GM18505 (cell line): ENCODE measurements at regions not wholly inside any gene's neighbourhood (a gene's known extent, or its start where the extent isn't known, plus 50 kb on each side); places are given as distances from the start of the nearest gene placed in this dataset.
"Not testable (repeated sequence)": the region's sequence is repeated elsewhere in the genome, so short reads cannot be mapped to it uniquely, and the experiment has no call there.

Experiments
- ATAC-seq: cut with Tn5 transposase; IDR thresholded peaks from one replicate; pipeline ENCODE4 v1.9.1; 2021; ENCODE audit not compliant: unreplicated experiment
- POLR2A ChIP-seq: IDR thresholded peaks from 4 replicates; pipeline ENCODE4 v1.6.1; 2011; ENCODE audit warnings: borderline replicate concordance; ENCODE audit not compliant: insufficient read depth, insufficient read length; ENCODE audit errors: extremely low read depth

DNA sequence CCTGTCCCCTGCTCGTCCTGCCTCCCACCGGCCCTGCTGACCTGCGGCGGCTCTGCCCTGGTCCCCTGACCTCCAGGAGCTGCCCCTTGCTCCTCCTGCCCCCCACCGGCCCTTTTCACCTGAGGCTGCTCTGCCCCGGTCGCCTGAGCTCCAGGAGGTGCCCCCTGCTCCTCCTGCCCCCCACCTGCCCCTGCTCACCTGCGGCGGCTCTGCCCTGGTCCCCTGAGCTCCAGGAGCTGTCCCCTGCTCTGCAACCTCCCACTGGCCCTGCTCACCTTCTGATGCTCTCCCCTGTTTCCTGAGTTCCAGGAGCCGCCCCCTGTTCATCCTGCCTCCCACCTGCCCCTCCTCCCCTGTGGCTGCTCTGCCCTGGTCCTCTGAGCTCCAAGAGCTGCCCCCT is 101.3 kb downstream of the TMEM121 start:
- ATAC-seq: no peak
- TF ChIP-seq POLR2A: no peak

DNA sequence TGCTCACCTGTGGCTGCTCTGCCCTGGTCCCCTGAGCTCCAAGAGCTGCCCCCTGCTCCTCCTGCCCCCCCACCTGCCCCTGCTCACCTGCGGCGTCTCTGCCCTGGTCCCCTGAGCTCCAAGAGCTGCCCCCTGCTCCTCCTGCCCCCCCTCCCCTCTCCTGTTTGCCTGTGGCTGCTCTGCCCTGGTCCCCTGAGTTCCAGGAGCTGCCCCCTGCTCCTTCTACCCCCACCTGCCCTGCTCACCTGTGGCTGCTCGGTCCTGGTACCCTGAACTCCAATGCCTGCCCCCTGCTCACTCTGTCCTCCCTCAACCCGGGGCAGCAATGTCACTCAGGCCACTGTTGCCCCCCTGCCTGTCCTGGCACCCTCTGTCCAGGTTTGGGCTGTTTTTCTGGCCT is 101.7 kb downstream of the TMEM121 start:
- not testable (repeated sequence) for ATAC-seq

DNA sequence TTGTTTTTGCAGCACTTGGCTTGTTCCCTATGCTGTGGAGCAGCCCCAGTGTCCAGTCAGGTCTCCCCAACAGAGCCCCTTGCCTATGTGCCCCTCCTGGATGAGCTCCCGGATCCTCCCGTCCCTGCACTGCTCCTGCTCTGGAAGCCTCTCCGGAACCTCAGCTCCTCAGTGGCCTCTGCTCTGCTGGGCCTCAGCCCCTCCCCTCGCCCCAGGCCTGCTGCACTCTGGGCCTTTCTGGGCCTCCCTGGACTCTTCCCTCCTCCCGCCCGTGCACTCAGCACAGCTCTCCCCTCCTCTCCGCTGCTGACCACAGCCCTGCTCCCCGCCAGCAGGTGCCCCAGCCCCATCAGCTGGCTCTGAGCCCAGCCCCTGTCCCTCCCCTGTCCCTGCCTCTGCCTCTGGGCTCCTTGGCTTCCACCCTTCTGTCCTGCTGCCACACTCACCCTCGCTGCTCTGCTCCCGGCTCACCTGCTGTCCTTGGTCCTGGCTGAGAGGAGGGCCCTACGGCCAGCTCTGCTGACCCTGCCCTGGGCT is 102.2 kb downstream of the TMEM121 start:
- not testable (repeated sequence) for ATAC-seq

DNA sequence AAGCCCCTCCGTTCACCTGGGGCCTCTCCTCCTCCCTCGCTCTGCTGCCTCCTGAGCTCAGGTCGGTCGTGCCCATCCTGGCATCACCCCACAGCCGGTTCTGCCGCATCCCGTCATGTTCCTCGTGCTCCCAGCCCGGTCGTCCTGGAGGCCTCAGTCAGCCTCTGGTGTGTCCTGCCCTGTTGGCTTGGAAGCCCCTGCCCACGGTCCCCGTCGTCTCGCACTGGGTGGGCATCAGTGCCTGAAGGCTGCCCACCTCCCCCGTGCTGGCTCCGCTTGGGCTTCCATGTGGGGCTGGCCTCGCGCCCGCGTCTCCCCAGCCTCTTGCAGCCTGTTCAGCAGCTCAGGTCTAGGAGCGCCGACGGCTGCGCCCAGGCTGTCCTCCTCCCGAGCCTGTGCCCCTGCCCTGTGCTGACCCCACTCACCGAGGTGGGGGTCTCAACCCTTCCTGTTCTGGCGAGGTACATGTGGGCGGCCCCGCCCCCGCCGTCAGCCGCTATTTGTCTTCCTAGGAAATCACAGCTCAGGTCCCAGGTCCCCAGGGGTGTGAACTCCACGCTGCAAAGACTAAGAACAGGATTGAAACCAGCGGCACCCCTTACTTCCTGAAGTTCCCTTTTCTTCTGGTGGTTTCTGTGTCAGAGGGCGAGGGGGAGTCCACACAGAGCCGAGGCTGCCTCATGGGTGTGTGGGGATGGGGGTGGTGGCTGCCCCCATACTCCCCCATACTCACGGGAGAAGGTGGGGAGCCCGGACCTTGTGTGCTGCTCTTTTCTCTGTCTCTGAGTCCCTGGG is 102.9 kb downstream of the TMEM121 start:
- ATAC-seq: not testable (repeated sequence)

DNA sequence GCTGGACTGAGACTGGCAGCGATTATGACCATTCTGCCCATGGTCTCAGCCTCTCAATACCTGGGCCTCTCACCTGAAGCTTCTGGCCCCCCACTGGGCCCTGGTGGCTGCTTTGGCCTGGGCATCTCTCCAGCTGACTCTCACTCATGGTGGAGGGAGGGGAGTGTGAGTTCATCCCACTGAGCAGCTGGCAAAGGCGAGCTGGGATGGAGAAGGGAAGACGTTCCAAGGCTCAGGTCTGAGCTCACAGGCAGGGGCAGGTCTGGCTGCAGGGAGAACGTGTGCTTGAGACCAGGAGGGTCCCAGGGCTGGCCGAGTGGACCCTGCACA is 103.5 kb downstream of the TMEM121 start:
- no peak for ATAC-seq

DNA sequence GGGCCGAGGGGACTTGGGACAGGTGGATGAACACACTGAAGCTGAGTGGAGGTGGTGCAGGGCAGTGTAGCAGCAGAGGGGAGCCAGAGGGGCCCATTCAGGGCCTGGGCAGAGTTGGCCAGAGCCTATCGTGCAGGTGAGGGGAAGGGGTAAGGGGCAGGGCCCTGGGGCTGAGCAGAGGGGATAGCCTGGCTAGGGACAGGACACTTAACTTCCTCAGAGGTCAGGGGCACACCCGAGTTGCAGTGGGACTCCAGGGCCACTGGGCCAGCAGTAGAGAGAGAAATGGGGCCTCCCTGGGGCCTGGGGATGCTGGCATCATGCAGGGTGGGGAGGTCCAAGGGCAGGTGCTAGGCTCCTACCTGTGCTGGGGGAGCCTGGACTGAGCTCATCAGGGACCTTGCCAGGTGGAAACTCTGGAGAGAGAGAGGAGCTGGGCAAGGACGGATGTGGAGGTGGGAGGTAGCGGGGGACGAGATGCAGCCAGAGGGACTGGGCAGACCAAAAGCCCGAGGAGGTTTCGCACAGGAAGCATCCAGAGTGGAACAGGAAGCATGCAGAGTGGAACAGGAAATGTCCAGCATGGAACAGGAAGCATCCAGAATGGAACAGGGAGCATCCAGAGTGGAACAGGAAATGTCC is 104.0 kb downstream of the TMEM121 start:
- ATAC-seq: not testable (repeated sequence)

More for the DNA sequence above, 103.5 kb downstream of the TMEM121 start:
- TF ChIP-seq POLR2A: no peak

DNA sequence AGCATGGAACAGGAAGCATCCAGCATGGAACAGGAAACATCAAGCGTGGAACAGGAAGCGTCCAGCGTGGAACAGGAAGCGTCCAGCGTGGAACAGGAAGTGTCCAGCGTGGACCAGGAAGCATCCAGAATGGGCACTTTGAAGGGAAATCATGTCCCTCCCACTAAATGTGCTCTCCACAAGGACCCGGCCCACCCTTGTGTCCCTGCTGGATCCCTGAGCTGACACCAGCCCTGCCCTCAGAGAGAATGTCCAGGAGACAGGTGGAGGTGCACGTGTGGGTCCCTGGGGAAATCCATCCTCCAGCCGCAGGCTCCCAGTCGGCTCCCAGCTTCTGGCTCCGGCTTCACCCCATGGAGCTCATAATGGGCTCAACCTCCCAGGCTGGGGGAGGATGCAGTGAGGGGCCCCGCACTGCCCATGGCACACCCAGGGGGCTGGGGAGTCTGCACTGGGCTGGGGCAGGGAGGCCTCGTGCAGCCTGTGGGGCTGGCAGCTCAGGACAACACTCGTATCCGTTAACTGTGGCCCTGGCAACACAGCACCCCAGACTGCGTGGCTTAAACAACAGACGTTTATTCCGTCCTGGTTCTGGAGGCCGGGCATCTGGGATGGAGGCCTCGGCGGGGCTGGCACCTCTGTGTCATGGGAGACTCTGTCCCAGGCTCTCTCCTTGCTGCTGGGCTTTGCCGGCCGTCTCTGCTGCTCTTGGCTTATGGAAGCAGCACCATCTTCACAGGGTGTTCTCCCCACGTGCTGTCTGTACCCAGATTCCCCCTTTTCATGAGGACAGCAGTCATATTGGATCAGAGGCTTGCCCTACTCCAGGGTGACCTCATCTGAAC is 104.8 kb downstream of the TMEM121 start:
- ATAC-seq: not testable (repeated sequence)

DNA sequence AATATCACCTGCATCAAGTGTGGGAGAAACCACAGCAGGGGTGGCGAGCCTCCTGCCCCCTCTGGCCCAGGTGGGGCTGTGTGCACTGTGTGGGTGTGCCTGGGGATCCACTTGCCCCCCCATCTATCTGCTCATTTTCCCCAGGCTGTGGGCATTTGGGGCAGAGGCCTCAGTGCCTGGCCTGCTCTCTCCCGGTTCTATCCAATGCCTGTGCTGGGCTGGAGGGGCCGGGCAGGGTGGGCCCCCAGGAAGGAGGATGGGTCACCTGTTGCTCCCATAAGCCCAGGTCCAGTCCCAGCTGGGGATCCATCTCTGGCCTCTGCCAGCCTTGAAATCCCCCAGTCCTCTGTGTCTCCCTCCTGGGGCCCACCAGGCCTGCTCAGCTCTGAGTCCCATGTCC is 105.6 kb downstream of the TMEM121 start:
- TF ChIP-seq POLR2A: no peak
- no peak for ATAC-seq

DNA sequence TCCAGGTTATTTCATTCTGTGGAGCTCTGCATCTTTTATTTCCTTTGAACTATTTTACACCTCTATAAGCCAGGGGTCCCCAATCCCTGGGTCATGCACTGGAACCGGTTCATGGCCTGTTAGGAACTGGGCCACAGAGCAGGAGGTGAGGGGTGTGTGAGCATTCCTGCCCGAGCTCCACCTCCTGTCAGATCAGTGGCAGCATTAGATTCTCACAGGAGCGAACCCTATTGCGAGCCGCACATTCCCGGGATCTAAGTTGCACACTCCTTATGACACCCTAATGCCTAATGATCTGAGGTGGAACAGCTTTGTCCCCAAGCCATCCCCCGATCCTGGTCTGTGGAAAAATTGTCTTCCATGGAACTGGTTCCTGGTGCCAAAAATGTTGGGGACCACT is 107.2 kb downstream of the TMEM121 start:
- not testable (repeated sequence) for ATAC-seq

DNA sequence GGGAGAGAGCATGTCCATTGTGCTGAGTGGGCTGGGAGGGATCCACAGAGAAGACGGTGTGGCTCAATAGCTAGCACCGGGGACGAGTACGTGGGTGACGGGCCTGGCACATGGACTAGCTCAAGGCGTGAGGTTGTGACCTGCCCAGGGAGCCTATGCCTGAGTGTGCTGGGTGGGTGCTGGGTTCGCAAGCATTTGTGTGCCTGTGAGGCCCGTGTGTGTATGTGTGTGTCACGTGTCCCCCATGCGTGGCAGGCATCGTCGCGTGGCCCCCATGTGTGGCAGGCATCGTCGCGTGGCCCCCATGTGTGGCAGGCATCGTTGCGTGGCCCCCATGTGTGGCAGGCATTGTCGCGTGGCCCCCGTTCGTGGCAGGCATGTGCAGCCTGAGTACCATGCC is 109.2 kb downstream of the TMEM121 start:
- ATAC-seq: no peak
- no peak for TF ChIP-seq POLR2A

DNA sequence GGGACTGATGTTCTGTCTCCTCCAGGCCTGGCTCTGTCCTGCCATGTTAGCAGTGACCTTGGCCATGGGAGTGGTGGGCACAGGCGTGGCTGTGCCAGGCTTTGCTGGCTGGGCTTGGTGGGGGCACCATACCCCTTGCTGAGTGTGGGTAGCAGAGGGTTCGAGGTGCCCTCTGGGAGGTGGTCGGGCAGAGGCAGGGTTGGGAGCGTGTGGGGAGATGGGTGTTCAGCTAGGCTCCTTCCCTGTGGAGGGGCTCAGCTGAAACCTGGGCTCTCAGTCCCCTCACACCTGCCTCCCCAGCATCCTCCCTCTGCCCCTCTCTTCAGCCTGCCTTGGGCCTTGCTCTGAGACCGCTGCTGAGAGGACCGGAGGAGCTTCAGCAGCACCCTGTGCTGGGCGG is 109.6 kb downstream of the TMEM121 start:
- not testable (repeated sequence) for ATAC-seq

DNA sequence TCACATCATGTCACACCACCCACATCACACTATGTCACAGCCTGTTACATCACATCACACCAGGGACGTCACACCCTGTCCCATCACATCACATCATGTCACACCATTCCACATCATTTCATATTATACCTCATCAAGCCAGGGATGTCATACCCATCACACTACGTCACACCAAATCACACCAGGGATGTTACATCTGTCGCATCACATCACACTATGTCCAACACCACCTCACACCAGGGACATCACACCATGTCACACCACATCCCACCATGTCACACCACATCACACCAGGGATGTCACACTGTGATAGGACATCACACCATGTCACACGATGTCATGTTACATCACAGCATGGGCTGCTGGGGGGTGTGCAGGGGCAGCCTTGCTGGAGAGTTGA is 110.6 kb downstream of the TMEM121 start:
- no peak for ATAC-seq

DNA sequence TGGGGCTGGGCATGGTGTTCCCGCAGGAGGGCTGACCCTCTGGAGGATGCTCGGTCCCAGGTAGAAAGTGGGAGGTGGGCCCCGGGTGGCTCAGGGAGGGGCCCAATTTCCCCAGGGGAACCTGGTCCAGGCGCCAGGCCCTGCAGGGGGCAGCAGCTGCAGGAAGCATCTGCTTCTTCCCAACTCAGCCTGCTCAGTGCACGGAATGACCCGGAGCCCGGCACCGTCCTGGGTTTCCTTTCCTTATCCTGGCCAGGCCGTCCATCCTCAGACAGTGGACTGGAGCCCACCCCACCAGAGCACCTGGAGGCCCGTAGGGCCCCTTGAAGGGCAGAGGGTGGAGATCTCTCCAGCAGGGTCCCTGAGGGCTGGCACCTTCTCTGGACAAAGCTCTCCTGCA is 111.0 kb downstream of the TMEM121 start:
- not testable (repeated sequence) for ATAC-seq

More for the DNA sequence above, 110.6 kb downstream of the TMEM121 start:
- TF ChIP-seq POLR2A: no peak

DNA sequence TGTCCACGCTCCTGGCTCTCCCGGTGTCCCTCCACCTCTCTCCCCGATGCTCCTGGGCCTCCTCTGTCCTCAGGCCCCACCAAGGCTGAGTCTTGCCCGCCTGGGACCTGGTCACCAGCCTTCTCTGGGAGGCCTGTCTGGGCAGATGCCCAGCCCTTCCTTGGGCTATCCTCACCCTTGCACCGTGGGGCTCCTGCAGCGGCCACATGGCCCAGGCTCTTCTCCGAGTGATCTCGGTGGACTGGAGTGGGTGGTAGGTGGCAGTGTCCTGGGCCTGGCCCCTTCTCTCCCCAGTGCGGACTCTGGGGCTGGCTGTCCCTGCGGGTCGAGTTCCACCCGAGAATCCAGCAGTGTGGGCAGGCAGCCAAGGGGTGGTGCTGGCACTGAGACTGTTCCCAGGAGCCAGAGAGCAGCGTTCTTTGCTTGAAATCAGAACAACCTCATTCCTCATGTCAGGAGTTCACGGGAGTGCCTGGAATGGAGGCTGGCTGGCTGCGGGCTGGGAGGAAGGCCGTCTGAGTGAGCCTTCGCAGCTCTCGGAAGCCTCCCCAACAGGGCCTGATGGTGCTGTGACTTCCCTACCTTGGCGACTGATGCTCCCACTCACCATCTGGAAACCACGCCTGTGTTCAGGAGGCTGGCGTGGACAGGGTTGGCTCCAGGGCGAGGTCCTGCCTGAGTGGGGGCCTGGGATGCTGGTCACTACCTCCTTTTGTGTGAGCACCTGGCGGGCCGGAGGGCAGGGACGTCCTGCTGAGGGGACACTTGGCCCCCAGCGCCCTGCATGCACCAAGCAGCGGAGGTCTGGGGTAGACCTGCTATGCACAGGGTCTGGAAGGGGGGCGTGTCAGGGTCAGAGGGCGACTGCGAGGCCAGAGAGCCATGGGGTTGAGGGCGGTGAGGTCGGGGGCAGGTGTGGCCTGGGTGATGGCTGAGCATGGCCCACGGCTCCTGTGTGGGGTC is 113.9 kb downstream of the TMEM121 start:
- ATAC-seq: not testable (repeated sequence)
